ENCODE measurements at regions not wholly inside any gene's neighbourhood (a gene's known extent, or its start where the extent isn't known, plus 50 kb on each side); places are given as distances from the start of the nearest gene placed in this dataset.

DNA sequence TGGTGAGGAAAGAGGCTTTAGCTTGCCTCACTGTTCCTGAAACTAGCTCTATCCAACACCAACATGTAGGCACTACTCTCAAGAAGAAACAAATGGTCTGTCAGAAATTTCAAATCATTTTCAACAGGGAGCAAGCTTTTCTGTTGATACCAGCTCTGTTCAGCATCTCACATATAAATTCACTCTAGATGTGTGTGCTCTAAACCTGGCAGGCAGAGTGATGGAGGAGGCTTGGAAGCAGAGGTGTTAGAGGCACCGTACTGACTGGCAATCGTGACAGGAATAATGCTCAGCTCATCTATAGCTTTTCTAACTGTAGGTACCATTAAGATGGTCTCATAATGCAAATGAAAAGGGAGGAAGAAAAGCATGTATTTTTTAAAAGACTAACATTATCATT is 597.2 kb upstream of the NECTIN3 start:
- TF ChIP-seq, protein P1, sequence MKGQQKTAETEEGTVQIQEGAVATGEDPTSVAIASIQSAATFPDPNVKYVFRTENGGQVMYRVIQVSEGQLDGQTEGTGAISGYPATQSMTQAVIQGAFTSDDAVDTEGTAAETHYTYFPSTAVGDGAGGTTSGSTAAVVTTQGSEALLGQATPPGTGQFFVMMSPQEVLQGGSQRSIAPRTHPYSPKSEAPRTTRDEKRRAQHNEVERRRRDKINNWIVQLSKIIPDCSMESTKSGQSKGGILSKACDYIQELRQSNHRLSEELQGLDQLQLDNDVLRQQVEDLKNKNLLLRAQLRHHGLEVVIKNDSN (IDR thresholded peaks at IDR 0.05) = no peak
- TF ChIP-seq, protein P2, sequence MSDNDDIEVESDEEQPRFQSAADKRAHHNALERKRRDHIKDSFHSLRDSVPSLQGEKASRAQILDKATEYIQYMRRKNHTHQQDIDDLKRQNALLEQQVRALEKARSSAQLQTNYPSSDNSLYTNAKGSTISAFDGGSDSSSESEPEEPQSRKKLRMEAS (IDR thresholded peaks at IDR 0.05) = no peak
- no peak for TF ChIP-seq TAF1 (IDR thresholded peaks at IDR 0.05; ENCODE audit: low read depth)
- no peak for TF ChIP-seq YY1 (IDR thresholded peaks at IDR 0.05; ENCODE audit: low read depth)
- no peak for TF ChIP-seq FOXM1 (IDR thresholded peaks at IDR 0.05; ENCODE audit: borderline replicate concordance, low read depth)
- no peak for TF ChIP-seq EP300 (IDR thresholded peaks at IDR 0.05; ENCODE audit: borderline replicate concordance)
- TF ChIP-seq, protein P3, sequence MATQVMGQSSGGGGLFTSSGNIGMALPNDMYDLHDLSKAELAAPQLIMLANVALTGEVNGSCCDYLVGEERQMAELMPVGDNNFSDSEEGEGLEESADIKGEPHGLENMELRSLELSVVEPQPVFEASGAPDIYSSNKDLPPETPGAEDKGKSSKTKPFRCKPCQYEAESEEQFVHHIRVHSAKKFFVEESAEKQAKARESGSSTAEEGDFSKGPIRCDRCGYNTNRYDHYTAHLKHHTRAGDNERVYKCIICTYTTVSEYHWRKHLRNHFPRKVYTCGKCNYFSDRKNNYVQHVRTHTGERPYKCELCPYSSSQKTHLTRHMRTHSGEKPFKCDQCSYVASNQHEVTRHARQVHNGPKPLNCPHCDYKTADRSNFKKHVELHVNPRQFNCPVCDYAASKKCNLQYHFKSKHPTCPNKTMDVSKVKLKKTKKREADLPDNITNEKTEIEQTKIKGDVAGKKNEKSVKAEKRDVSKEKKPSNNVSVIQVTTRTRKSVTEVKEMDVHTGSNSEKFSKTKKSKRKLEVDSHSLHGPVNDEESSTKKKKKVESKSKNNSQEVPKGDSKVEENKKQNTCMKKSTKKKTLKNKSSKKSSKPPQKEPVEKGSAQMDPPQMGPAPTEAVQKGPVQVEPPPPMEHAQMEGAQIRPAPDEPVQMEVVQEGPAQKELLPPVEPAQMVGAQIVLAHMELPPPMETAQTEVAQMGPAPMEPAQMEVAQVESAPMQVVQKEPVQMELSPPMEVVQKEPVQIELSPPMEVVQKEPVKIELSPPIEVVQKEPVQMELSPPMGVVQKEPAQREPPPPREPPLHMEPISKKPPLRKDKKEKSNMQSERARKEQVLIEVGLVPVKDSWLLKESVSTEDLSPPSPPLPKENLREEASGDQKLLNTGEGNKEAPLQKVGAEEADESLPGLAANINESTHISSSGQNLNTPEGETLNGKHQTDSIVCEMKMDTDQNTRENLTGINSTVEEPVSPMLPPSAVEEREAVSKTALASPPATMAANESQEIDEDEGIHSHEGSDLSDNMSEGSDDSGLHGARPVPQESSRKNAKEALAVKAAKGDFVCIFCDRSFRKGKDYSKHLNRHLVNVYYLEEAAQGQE (IDR thresholded peaks at IDR 0.05; ENCODE audit: low read depth) = no peak
- TF ChIP-seq CREB1 (IDR thresholded peaks at IDR 0.05; ENCODE audit: low read depth) = no peak

Data from Ishikawa (cell line).